Myocyte (in vitro differentiated cells): ENCODE measurements at regions not wholly inside any gene's neighbourhood (a gene's known extent, or its start where the extent isn't known, plus 50 kb on each side); places are given as distances from the start of the nearest gene placed in this dataset.

Experiments used
- DNase-seq: peaks from one replicate; pipeline ENCODE4 v3.0.0-alpha.2; 2012; ENCODE audit warnings: low read depth

DNA sequence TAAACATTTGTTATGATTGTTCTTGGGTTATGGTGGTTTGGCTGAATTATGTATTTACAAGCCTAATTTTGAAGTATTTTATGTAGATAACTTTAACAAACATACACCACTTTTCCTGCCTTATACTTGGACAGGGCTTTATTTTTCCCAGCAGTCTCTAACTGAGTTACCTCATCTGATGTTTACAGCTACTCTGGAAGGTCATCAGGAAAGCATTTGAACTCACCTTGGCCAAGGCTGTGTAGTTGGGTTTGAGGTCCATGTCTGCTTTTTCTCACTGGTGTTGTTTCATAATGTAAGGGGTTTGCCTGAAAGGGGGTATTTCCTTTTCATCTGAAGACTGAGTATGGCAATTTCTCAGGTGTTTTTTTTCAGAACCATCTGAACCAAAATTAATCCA is 193.5 kb downstream of the RWDD3 start:
- no peak for DNase-seq

DNA sequence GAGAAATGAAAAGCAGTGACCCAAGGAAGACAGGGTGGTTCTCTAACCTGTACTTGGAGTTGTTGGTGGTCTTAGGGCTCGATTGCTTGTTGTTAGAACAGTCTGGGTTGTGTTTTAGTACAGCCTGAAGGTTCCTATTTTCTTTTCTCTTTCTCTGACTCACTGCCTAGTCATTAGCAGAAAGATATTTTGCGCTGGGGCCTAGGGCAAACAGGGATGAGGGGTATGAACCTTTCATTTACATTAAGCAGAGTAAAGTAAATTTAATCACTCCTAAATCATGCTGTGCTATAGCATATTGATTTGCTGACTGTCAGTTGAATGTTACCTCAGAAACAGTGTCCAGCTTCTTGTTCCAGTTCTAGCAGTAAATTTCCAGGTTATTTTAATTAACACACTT is 197.2 kb downstream of the RWDD3 start:
- no peak for DNase-seq

DNA sequence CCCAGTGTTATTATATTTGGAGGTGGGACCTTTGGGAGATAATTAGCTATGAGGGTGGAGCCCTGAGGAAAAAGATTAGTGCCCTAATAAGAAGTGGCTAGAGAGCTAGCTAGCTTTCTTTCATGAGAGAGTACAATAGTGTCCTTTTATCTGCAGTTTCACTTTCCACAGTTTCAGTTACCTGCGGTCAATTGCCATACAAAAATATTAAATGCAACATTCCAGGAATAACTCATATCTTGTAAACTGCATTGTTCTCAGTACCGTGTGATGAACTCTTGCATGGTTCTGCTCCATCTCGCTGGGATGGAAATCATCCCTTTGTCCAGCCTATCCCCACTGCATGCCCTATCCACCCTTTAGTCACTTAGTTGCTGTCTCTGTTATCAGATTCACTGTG is 201.6 kb downstream of the RWDD3 start:
- DNase-seq = no peak

DNA sequence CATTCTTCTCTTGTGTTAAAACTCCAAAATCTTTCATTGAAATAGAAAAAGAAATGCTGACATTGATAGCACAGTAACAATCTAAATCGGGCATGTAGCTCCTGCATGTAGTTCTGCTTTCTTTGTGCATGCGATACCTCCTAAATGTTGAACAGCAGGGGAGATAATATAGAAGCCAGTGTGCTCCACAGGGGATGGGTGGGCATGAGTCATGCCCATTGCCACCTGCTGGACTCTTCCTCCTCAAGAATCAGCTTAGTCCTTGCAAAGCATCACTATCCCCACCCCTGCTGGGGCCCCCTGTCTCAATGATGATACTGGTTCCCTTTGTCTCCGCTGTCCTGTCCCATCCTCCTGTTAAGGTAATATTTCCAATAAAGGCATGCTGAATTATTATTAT is 203.0 kb downstream of the RWDD3 start:
- no peak for DNase-seq

DNA sequence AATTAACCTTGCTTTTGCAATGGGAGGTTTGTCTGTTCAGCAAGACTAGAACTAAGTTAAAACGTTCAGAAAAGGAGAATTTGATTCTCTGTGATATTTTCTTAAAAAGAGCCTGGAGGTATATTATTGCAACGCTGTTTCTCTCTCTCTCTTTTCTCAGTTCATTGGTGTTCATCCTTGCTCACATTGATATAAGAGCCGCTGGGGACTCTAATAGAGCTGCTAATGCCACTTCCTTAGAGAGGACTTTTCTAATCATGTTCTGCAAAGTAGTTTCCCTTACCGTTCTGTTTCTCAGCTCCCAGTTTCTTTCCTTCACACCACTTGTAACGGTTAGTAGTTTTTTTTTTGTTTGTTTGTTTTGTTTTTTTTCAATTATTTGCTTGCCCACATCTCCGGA is 203.8 kb downstream of the RWDD3 start:
- DNase-seq = no peak

DNA sequence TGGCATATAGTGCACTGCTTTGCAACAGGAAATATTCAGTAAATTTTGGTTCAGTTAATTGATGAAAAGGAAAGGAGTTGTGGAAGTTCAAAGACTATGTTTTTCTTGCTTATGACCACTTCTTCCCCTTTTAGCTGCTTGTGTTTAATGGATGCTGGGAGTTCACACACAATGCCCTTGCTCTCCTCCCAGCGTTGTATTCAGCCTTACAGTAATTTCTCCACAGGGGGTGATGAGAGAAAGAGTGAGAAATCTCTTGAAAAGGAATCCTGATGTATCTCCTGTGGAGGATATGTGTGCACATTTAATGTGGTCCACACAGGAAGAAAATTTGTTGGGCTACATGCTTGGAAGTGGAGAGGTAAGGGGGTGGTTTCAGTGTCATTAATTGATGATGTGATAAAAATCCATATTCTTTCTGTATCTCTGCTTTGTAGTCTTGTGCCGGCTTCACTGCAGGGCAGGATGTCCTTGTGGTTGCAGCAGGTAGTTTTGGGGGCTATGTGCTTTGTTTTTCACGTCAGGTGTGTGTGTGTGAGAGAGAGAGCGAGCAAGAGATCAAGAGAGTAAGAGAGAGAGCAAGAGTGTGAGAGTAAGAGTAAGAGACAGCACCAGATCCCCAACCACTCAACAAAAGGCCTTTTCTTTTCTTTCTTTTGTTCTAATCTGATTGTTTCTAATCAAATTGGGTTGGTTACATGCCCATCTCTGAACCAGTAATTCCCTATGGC is 204.4 kb downstream of the RWDD3 start:
- no peak for DNase-seq

DNA sequence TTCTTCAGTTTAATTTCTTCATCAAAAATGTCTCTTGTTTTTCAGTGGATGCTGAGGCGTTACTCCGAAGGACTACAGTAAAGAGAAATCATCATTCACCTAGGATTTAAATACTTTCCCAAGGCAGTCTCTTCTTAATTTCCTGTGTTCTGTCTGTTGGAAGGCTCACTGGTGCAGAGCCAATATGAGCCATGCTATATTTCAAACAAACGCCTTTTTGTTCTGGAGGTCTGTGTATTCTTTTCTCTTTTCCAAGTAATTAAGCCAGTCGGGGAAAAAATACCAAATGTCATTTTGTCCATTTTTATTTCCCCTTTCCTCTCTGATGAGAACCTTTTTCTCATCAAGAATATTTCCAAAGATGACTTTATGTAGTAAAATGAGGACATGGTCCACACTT is 206.5 kb downstream of the RWDD3 start:
- DNase-seq = no peak

DNA sequence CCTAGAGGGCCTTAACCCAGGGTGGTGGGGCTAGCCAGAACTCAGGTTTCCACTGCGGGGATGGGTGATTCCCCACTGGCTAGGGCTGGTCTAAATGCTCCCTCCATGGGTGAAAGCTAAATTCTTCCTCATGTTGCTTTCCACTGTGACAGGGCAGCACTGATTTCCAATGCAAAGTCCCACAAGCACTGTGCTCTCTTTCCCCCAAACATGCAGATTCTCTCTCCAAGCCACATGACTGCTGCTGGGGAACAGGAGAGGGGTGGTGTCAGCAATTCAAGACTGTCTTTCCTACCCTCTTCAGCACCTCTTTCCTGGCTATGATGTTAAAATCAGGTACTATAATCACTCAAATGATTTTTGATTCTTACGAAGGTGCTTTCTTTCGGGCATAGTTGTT is 215.5 kb downstream of the RWDD3 start:
- no peak for DNase-seq

DNA sequence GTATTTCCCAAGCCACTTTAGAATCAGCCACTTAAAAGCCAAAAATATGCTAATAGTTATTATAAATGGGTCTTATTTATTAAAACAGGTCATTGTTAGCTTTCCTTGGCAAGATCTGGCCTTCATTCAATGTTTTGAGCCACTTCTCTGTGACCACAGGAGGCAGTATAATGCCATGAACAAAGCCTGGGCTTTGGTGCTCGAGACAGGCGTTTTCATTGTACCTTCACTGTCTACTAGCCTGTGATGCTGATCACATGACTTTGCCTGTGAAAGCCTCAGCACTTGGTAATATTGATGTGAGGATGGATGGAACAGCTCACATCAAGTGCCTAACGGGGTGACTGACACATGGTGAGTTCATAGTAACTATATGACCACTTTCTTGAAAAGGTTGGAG is 217.0 kb downstream of the RWDD3 start:
- no peak for DNase-seq

DNA sequence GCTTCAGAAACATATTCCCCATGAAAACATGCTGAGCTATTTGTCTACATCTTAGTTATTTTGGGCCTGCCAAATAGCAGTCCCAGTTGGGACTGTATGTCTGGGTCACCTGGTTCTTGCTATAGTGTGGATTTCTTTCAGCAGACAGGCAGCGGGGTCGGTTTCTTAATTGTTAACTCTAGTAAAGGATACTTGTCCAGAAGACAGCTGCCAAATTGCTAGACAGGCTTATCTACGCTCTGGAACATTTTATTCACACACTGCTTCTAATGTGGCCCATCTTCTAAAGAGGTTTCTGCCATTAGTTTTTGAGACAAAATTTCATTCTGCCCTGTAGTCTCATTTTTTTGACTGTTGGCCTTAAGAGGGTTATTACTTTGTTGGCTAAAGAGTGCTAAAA is 217.9 kb downstream of the RWDD3 start:
- DNase-seq = no peak

DNA sequence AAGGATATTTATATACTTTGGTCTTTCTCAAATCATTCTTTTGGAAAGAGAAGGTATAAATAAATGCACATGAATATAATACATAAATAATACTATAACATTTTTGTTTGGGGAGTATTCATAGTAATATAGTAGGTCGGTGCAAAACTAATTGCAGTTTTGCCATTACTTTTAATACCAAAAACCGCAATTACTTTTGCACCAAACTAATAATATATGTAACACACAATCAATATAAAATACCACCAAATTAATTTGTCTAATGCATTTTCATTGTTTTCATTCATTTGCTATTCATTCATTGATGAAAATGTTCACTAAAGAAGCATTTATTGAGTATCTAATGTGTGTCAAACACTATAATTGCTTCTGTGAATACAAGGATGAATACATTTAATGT is 219.0 kb downstream of the RWDD3 start:
- no peak for DNase-seq

DNA sequence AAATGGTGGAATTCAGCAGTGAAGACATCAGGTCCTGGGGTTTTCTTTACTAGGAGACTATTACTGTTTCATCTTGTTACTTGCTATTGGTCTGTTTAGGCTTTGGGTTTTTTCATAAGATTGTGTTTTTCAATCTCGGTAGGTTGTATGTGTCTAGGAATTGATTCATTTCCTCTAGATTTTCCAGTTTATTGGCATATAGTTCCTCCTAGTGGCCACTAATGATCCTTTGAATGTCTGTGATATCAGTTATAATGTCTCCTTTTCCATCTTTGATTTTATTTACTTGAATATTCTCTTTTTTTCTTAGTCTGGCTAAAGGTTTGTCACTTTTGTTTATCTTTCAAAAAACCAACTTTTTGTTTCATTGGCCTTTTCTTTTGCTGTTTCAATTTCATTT is 233.0 kb downstream of the RWDD3 start:
- no peak for DNase-seq

DNA sequence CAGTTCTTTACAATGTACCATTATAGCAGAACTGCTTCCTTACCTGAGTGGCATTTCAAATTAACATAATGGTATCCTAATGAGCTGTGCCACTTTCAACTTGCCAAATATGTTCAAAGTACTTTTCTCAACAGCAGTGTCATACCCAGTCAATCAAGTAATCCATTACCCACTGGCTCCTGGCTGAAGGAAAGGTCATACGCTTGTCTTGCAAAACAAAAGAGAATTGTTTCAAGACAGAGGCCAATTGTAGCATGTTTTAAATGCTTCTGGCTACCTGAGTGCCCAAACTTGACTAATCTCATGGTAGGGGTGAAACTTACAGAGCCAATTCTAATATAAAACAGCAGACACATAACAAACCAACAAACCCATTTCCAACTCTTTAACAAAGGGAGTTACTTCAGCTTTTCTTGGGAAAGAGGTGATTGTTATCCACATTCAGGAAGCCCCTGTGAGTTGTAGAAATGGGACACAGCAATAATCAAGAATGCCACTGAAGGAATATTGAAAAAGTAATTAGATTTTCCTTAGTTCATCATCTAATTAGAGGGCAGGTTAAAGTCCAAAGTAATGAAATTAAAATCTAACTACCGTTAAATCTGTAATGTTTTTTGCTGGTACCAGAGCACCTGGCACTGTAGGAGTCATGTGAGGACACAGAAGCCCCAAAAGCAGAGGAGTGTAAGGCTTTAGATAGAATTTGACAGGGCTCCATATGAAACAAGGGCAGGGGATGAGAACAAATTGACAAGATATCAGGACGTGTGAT is 241.9 kb downstream of the RWDD3 start:
- DNase-seq = no peak

DNA sequence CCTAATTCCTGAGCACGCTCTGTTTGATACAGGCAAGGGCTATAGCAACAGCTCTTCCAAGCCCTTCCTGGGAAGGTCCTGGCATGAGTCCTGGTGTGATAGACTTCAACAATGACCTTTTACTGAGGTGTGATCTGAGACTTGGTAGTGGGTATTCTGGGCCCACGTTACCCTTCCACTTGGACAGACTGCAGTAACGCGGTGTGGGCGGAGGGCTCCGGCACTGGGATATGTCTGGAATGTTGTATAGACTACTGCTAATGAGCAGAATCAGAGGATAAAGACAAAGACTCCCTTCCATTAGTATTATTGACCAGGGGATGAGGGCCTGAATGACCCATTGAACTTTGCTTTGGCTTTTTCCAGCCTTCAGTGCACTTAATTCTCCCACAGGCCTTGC is 262.3 kb downstream of the RWDD3 start:
- DNase-seq = no peak

DNA sequence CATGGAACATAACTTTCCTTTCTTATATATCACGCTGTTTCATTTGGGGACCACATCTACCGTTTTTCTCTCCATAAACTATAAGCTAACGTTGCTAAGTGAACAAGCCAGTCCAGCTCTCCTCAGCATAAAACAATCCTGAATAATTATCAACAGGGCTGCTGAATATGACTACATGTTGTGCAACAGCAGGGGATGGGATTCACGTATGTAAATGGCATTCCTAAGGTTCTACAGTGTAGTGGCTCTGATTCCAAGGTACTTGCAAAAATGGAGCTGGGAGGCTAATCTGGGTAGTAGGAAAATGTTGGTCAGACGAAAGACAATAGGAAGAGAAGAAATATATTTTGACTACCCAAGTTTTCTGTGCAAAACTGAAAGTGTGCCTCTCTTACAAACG is 262.8 kb downstream of the RWDD3 start:
- no peak for DNase-seq

DNA sequence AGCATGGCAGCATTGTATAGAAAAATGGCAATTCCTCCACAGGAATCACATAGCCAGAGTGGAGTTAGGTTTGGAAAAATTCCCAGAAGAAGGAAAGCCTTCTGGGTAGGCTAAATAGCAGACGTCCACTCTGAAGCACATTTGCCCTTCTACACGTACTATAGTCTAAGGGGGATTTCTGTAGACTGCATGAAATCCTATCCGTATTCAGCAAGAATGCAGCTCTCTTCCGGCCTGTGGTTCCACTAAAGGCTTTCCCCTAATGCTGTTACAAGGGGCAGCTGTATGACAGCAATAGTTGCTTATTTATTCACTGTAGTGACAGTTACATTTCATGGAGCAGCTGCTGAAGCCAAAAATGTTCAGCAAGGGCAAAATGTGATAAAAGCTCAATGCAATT is 263.6 kb downstream of the RWDD3 start:
- DNase-seq = no peak

DNA sequence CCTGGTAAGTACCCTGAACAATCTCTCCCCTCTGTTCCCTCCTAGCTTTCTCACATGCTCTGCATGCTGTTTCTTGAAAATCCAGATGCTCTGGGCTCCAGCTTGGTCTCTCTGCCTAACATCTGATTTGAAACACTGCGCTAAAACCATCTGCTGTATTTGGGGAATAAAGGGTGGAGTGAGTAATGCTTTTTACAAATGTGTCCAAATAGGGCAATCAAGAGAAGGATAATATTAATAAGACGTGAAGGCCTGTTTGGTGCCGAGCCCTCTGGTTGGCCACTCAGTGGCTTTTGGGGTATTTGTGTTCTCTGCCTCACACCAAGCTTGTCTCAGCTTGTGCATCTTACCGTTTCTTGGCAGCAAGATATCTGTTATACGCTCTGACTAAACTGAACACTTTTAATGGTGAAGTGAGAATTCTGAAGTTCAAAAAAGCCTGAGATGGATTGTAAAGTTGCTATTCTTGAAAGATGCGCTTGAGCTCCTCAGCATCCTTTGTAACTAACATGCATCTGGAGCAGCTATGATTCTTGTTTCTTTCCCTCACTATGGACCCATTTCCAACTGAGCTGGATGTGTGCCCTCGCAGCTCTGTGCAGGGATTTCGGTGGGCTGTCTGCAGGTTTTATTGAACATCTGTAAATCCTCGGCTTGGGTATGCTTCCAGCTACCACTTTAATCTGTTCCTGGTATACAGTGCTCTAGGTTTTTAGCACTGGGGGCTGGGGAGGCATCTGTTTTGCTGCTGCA is 269.4 kb downstream of the RWDD3 start:
- no peak for DNase-seq

DNA sequence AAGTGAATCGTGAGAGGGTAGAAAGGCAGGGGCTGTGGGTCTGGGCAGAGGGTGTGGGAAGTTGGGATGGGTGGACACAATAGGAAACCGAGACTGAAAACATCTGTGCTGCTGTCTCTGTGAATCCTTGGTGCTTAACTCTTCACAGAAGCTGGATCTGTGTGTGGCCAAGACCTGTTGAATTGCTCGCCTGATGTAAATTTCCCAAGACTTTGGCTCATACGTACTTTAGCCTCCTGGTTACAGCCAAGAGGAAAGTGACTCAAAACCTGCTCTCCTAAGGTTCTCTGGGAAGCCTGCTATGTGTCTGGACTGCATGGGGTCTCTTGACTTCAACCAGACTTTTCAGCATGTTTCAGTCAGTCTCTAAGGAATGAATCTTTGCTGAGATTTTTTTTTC is 270.3 kb downstream of the RWDD3 start:
- no peak for DNase-seq

DNA sequence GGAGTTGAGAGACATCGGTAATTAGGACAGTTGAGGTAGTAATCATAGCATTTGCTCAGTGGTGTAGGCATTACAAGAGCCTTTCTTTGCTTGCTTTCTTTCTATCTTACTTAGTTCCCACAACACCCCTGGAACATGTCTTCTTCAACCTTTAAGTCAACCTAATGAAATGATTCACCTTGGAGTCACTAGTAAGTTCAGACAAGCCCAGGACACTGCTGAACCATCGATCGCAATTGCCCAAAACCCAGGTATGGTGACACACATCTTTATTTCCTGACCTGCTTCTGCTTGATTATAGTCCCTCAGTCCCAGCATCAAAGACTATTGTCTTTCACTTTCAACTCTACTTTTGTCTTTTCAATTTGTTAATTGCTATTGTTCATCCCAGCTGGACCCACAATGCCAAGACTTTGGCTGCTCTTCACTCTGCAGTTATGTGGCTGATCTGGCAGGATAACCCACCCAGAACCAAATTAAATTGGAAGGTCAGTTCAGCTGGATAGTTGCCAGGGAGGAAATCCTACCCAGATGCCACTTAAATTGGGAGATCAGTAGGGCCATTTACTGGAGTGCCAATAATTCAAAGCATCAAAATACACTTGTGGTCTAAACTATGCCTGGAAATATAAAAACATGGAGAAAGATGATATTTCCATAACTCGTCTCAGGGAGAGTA is 272.9 kb downstream of the RWDD3 start:
- no peak for DNase-seq

DNA sequence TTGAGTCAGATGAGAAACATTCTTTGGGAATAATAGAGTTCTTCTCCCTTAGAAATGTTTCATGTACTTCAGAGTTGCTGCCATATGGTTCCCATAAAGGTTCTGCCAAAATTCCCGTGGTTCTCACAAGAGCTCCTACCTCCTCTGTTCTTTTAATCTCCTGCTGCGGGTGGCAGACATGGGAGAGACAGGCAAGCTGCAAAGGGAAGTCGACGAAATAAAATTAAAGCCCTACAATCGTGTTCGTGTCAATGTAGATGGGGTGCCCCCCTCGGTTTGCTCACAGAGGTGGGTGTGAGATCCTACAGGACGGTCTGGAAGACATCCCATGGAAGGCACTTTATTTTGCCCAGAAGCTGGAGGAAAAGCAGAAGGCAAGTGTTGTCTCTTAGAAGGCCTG is 276.0 kb downstream of the RWDD3 start:
- no peak for DNase-seq

DNA sequence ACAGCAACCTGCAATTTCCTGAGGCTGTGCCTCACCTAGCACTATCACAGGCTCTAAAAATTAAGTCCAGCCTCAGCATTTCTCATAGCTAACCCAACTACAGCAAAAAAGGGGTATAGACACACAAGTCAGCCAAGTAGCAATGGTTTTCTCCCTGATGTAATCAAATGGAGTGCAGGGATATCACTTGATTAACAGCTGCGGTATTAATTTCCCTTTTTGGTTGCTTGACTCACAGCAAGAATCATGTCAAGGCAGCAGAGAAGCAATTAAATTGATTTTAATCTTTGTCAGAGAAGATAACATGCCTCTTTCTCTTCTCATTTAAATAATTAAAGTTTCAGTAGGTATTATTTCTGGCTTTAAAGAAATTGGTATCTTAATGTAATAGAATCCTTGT is 278.9 kb downstream of the RWDD3 start:
- DNase-seq = peak; percentile 1

DNA sequence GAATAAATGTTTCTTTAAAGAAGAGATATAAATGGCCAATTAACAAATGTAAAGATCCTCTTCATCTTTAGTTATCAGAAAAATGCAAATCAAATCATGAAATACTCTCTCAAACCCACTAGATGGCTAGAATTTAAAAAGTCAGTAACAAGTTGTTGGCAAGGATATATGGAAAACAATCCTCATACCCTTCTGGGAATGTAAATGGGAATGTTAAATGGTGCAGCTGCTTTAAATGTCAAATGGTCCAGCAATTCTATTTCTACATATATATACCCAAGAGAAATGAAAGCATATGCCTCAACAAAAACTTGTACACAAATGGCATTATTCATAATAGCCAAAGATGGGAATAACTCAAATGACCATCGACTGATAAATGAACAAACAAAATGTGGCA is 283.5 kb downstream of the RWDD3 start:
- DNase-seq = no peak
